ENCODE measurements at regions not wholly inside any gene's neighbourhood (a gene's known extent, or its start where the extent isn't known, plus 50 kb on each side); places are given as distances from the start of the nearest gene placed in this dataset.

DNA sequence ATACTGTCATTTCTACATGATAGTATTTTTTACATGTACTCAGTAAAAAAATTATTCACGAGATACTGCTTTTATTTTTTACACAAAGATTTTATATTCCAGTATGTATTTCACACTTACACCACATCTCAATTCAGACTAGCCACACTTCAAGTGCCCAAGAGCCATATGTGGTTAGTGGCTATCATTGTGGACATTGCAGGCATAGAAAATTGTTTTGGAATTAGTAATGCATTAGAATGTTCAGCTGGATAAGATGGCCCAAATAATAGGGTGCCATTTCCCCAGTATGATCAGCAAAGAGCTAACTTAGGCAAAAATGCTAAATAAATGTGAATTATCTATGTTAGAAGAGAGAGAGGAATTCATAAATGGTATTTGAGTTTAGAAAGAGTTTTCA lies 203.8 kb upstream of the MCTP2 start:
- DNase-seq (ENCODE audit: low spot score), result no peak
- ChIA-PET POLR2A (ENCODE audit: low non-redundant PET) (no interaction called here), CTCF (no interaction called here)
- TF ChIP-seq, protein P1, sequence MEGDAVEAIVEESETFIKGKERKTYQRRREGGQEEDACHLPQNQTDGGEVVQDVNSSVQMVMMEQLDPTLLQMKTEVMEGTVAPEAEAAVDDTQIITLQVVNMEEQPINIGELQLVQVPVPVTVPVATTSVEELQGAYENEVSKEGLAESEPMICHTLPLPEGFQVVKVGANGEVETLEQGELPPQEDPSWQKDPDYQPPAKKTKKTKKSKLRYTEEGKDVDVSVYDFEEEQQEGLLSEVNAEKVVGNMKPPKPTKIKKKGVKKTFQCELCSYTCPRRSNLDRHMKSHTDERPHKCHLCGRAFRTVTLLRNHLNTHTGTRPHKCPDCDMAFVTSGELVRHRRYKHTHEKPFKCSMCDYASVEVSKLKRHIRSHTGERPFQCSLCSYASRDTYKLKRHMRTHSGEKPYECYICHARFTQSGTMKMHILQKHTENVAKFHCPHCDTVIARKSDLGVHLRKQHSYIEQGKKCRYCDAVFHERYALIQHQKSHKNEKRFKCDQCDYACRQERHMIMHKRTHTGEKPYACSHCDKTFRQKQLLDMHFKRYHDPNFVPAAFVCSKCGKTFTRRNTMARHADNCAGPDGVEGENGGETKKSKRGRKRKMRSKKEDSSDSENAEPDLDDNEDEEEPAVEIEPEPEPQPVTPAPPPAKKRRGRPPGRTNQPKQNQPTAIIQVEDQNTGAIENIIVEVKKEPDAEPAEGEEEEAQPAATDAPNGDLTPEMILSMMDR (conservative IDR thresholded peaks at IDR 0.05; ENCODE audit: low read depth), result no peak
- H3K27ac ChIP-seq, result no peak overlapping the region

DNA sequence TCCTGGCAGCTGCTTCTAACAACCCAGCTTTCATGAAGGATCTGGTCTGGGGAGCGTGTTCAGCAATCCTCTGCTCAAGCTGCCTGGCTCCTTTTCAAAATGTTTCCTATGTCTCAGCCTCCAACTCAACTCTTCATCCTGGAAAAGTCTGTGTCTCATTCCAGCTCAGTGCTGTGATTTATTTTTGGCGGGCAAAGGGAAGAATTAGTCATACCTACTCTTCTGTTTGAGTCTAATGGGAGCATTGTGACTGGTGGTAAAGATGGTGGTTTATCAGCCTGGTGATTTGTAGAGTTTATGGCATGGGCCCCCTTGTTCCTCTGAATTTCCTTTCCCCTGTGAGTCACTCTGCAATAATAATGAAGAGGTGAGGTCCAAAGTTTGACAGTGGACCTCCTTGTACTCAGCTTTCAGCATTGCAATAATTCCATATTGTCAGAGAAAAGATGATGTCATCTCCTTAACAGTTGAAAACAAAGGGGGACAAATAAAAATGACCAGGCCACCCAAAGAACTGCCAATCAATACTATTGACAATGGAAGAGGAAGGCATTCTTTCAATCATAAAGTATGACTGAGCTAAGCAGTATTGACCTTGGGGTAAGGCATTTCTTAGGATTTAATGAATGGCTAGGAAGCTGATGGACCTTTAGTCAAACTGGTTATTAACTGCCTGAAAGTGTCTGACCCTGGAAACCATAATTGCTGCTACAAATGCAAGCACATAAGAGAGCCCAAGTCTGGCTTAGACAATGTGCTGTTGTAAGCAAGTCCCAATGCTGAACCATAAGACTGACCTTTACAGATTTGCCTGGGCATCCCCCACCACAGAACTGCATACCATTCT lies 204.7 kb upstream of the MCTP2 start:
- H3K27ac ChIP-seq, result no peak overlapping the region
- TF ChIP-seq, protein P1 (conservative IDR thresholded peaks at IDR 0.05; ENCODE audit: low read depth), result no peak
- peak; percentile 29 for DNase-seq (ENCODE audit: low spot score)
- POLR2A ChIA-PET (ENCODE audit: low non-redundant PET), result no interaction called here
- CTCF ChIA-PET, result interaction anchor here (0.8 kb wide), 1 partner anchor 93 kb away, joined by 3 read pairs; no protein-coding TSS in a partner anchor

DNA sequence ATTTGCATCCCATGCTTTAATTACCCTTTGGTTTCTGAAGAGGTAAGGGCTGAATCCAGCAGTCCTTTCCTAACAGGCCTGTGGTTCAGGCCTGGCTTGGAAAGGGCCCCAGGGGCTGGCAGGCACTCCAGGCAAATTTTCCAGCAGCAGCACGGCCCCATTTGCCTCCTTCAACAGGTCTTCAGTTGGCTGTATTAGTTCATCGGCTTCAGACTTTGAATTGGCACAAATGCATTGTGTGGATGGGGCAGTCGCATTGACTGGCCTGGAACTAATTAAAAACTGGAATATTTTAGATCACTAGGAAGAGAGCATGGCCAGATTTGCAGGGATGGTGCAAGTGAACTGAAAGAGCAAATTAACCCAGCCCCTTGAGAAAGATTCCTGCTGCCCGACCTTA lies 207.8 kb upstream of the MCTP2 start:
- H3K27ac ChIP-seq, result no peak overlapping the region
- ChIA-PET CTCF (no interaction called here), POLR2A (ENCODE audit: low non-redundant PET) (no interaction called here)
- DNase-seq (ENCODE audit: low spot score), result no peak
- TF ChIP-seq, protein P1 (conservative IDR thresholded peaks at IDR 0.05; ENCODE audit: low read depth), result no peak

DNA sequence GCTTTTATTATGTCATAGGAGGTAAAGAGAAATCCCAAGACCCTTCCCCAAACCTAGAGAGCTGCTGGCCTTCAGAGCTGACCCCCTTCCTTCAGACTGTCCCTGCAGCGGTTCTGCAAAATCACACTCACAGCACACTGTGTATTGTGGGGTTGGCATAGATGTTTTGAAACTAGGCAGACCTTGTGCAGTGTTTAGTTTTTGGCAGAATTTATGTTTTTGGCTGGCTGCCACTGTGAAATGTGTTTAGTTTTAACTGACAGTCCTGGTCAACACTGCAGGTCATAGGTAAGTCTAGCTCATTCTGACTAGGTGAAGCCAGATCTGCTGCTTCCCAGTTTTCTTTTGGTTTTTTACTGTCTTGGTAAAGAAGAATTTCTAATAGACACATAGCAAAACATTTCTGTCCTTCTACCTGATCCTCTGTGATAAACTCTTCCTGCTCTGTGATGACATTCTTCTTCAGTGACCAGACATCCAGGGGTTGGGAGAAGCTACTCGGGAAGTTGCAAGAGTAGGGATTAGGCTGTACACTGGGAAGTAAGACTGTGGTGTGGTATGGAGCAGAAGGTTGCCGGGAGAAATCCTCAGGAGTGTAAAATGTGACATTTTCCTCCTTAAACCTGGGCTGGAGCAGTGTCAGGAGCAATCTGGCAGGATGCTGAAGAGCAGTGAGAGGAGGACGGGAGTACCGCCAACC lies 209.6 kb upstream of the MCTP2 start:
- POLR2A ChIA-PET (ENCODE audit: low non-redundant PET), result no interaction called here
- CTCF ChIA-PET, result no interaction called here
- TF ChIP-seq, protein P1 (conservative IDR thresholded peaks at IDR 0.05; ENCODE audit: low read depth), result no peak
- H3K27ac ChIP-seq, result no peak overlapping the region
- no peak for DNase-seq (ENCODE audit: low spot score)

DNA sequence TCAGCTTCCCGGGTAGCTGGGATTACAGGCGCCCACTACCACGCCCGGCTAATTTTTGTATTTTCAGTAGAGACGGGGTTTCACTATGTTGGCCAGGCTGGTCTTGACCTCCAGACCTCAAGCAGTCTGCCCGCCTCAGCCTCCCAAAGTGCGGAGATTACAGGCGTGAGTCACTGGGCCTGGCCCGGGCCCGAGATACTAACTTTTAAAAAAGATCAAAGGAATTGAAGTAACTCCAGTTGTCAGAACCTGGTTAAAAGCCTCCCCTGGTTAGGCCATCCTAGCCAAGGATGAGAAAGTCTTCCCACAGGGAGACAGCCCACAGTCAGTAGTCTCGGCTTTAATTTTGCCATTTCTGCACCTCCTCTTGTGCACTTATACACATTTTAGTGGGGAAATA lies 212.3 kb upstream of the MCTP2 start:
- TF ChIP-seq, protein P1 (conservative IDR thresholded peaks at IDR 0.05; ENCODE audit: low read depth), result no peak
- H3K27ac ChIP-seq, result no peak overlapping the region
- POLR2A ChIA-PET (ENCODE audit: low non-redundant PET), result no interaction called here
- no peak for DNase-seq (ENCODE audit: low spot score)
- CTCF ChIA-PET, result no interaction called here

DNA sequence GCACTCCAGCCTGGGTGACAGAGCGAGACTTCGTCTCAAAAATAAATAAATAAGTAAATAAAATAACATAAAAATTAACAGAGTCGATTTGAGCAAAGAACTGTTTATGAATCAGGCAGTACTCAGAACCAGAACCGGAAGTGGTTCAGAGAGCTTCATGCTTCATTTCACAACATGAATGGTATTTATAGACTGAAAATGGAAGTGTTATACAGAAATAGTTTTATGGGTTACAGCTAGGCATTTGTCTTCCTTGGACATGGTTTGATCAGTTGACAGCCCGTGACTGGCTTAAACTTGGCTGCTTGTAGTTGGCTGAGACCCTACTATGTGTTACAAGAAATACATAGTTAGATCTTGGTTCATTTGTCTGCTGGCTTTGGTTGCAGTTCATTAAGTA lies 216.0 kb upstream of the MCTP2 start:
- no peak overlapping the region for H3K27ac ChIP-seq
- TF ChIP-seq, protein P1 (conservative IDR thresholded peaks at IDR 0.05; ENCODE audit: low read depth), result no peak
- DNase-seq (ENCODE audit: low spot score), result no peak
- ChIA-PET POLR2A (ENCODE audit: low non-redundant PET) (no interaction called here), CTCF (interaction anchor here (0.7 to 0.8 kb wide), 2 partner anchors 40 to 94 kb away, joined by 3 to 4 read pairs; no protein-coding TSS in a partner anchor)

Measured in RWPE1 (cell line).